ENCODE measurements at regions not wholly inside any gene's neighbourhood (a gene's known extent, or its start where the extent isn't known, plus 50 kb on each side); places are given as distances from the start of the nearest gene placed in this dataset.
A peak's percentile ranks its signal among the peaks of the same experiment; 100 is the strongest.

DNA sequence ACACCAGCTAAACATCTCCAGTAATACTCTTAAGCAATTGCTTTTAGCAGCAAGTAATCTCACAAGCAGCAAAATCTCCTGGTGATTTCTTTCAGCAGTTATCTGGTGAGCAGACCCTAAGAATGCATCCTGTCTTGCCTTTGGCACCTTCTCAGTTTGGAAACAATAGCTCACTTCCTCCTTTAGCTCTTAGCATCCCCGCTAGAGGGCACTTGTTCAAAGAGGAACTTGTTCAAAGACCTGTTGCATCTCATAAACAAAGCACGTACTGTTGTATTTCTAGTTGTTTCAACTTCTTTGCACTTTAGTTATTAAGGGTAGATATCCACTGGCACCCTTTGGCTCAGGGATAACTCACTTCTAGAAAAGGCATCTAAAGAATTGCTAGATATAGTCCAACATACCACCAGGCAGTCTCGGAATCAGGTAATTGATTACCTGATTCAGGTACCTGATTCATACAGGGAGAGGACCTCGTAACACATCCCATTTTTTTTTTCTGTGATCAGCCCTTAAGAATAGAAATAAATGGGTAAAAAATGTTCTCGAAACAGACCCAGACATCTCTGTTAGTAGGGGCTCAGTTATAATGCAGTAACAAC is 81.9 kb upstream of the QRFPR start:
- TF ChIP-seq CTCF (conservative IDR thresholded peaks at IDR 0.05): peak; percentile 76
- no peak for TF ChIP-seq EZH2 (IDR thresholded peaks at IDR 0.05; ENCODE audit: low read depth)
